PC-9 (cell line): ENCODE measurements at regions not wholly inside any gene's neighbourhood (a gene's known extent, or its start where the extent isn't known, plus 50 kb on each side); places are given as distances from the start of the nearest gene placed in this dataset.

Source experiments
- BruUV-seq: library from RNA; stranded (reverse); fragments of 400-500 nt; replicated peaks from 2 replicates; lab custom pipeline; 2021; lab: Mats Ljungman, UMichigan
- CTCF ChIA-PET: fragments of 300-600 bp; sonication (Branson Sonifier 250); formaldehyde crosslinking; loops from one replicate; lab custom pipeline; 2022; ENCODE audit warnings: antibody characterized with exemption; lab: Charles Lee
- POLR2A ChIA-PET: fragments of 300-600 bp; sonication (Branson Sonifier 250); formaldehyde crosslinking; loops from one replicate; lab custom pipeline; 2022; ENCODE audit warnings: antibody characterized with exemption; ENCODE audit not compliant: unreplicated experiment; lab: Charles Lee
- DNase-seq, 2 experiments: peaks; one replicate each; pipeline versions ENCODE4 v3.0.0 to v3.0.0-alpha.2; 2015 to 2022; ENCODE audit warnings: mixed read lengths in 1 of 2
- H2AFZ ChIP-seq: fragments of 200-600 bp; sonication (generic); 2 replicates; pipeline ENCODE4 v1.8.1; 2017; ENCODE audit warnings: antibody characterized with exemption
- H3F3A ChIP-seq: fragments of 200-600 bp; sonication (generic); 2 replicates; pipeline ENCODE4 v1.8.1; 2017; ENCODE audit warnings: antibody characterized with exemption, mild to moderate bottlenecking, low read depth; ENCODE audit not compliant: insufficient read depth
- H3K27ac ChIP-seq: fragments of 200-600 bp; sonication (generic); 2 replicates; pipeline ENCODE4 v1.6.1; 2016; ENCODE audit warnings: mixed run types
- H3K27me3 ChIP-seq: fragments of 200-600 bp; sonication (generic); 2 replicates; pipeline ENCODE4 v1.6.1; 2016; ENCODE audit warnings: low read depth, mixed run types; ENCODE audit not compliant: insufficient read depth
- H3K36me3 ChIP-seq: fragments of 200-600 bp; sonication (generic); 2 replicates; pipeline ENCODE4 v1.6.1; 2016; ENCODE audit warnings: low read depth, mixed run types
- H3K4me1 ChIP-seq: fragments of 200-600 bp; sonication (generic); replicated peaks from 2 replicates; pipeline ENCODE4 v1.6.1; 2016; ENCODE audit warnings: mixed run types; ENCODE audit not compliant: insufficient read depth
- H3K4me2 ChIP-seq: fragments of 200-600 bp; sonication (generic); 2 replicates; pipeline ENCODE4 v1.6.1; 2017; ENCODE audit warnings: mixed run types
- H3K4me3 ChIP-seq: fragments of 200-600 bp; sonication (generic); 2 replicates; pipeline ENCODE4 v1.6.1; 2016; ENCODE audit warnings: mixed run types
- H3K79me2 ChIP-seq: fragments of 200-600 bp; sonication (generic); 2 replicates; pipeline ENCODE4 v1.6.1; 2017; ENCODE audit warnings: low read depth, mixed run types
- H3K9me2 ChIP-seq: fragments of 200-600 bp; sonication (generic); 2 replicates; pipeline ENCODE4 v1.8.1; 2017; ENCODE audit warnings: mild to moderate bottlenecking; ENCODE audit not compliant: insufficient read depth
- H3K9me3 ChIP-seq: fragments of 200-600 bp; sonication (generic); 2 replicates; pipeline ENCODE4 v1.8.1; 2016; ENCODE audit warnings: low read depth; ENCODE audit not compliant: insufficient read depth
- H4K20me1 ChIP-seq: fragments of 200-600 bp; sonication (generic); 2 replicates; pipeline ENCODE4 v1.8.1; 2017; ENCODE audit not compliant: insufficient read depth
- CTCF ChIP-seq: fragments of 200-600 bp; sonication (generic); conservative IDR thresholded peaks from 2 replicates; pipeline ENCODE4 v1.6.1; 2017; ENCODE audit warnings: mixed run types, antibody characterized with exemption, mild to moderate bottlenecking, moderate library complexity
- EZH2 ChIP-seq: fragments of 200-600 bp; sonication (generic); IDR thresholded peaks from 2 replicates; pipeline ENCODE4 v1.8.0; 2017; ENCODE audit warnings: antibody characterized with exemption, low read depth
- intact Hi-C: fragments of 100-400 bp; cut with micrococcal nuclease; formaldehyde crosslinking; loops from one replicate; pipeline ENCODE4 v1.10.0; 2022; ENCODE audit not compliant: unreplicated experiment

DNA sequence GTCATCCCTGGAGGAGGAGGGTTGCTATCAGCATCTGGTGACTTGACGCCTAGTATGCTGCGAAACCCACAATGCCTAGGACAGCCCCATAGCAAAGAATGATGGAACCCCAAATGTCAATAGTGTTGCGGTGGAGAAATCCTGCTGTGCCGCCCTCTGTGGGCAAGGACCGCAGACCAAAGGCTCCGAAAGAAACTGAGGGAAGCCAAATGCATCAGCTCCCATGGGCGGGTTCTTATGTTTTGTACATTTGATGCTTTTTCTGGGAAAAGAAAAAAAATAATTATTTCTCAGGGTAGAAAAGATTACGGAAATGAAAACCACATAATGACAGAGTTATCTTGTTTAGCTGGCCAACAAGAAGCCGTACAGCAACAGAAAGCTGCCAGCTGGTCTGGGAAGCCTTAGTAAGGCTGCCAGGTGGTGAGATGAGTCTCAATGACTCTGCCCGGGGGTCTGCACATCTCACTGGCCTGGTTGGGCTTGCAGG lies 95.0 kb upstream of the TBL1X start:
- Histone ChIP-seq H3F3A (no peaks in the 10 kb centered on the region), H2AFZ (no peak overlapping the region), H3K79me2 (no peaks in the 10 kb centered on the region), H3K36me3 (no peaks in the 10 kb centered on the region), H3K27me3 (no peaks in the 10 kb centered on the region), H3K4me3 (no peak overlapping the region), H3K27ac (no peak overlapping the region), H3K9me2 (no peaks in the 10 kb centered on the region), H3K4me1 (no peaks in the 10 kb centered on the region), H4K20me1 (no peaks in the 10 kb centered on the region), H3K4me2 (no peak overlapping the region), H3K9me3 (no peaks in the 10 kb centered on the region)
- no TSS peak for BruUV-seq
- CTCF ChIA-PET = no interaction called here
- DNase-seq = no peak
- POLR2A ChIA-PET = no interaction called here
- intact Hi-C loops = no loop called here
- TF ChIP-seq CTCF (no peak), EZH2 (no peak)

- no peaks in the 10 kb centered on the region for H4K20me1 ChIP-seq
- H3K36me3 ChIP-seq = no peaks in the 10 kb centered on the region
- no peak overlapping the region for H3K4me2 ChIP-seq
- no TSS peak for BruUV-seq
- no peak for TF ChIP-seq CTCF
- no peak for TF ChIP-seq EZH2
- H2AFZ ChIP-seq = no peak overlapping the region
- ChIA-PET CTCF (no interaction called here), POLR2A (no interaction called here)
- no peak for DNase-seq
- H3K9me2 ChIP-seq = no peaks in the 10 kb centered on the region
- H3K4me3 ChIP-seq = no peak overlapping the region
- H3K79me2 ChIP-seq = no peaks in the 10 kb centered on the region
- H3K27me3 ChIP-seq = no peaks in the 10 kb centered on the region
- intact Hi-C loops = no loop called here
- H3K4me1 ChIP-seq = no peaks in the 10 kb centered on the region
- H3K27ac ChIP-seq = no peak overlapping the region
- H3K9me3 ChIP-seq = no peaks in the 10 kb centered on the region
- H3F3A ChIP-seq = no peaks in the 10 kb centered on the region
These were observed 94.0 kb upstream of the TBL1X start for GRCh38 chrX:9370893-9371292.

DNA sequence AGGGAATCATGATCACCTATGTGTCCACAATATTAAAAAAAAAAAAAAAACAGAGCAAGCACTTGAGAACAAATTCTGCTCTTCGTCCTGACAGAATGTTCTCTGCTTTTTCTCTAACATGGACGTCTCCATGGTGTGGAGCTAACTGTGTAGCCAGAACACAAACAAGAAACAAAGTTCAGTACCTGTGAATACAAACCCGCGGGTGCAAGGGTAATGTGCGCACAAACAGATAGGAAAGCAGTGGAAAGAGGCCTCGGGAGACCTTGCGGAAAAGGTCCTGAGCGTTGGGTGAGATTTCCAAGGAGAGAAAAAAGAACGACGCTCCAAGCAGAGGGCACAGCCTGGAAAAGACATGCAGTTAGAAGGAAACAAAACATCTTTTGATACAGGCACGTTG lies 92.0 kb upstream of the TBL1X start:
- Histone ChIP-seq H3F3A (no peaks in the 10 kb centered on the region), H3K9me3 (no peaks in the 10 kb centered on the region), H3K4me1 (no peaks in the 10 kb centered on the region), H3K36me3 (no peaks in the 10 kb centered on the region), H3K27ac (no peak overlapping the region), H3K4me3 (no peak overlapping the region), H4K20me1 (no peaks in the 10 kb centered on the region), H3K27me3 (no peaks in the 10 kb centered on the region), H2AFZ (no peak overlapping the region), H3K4me2 (no peak overlapping the region), H3K9me2 (no peaks in the 10 kb centered on the region), H3K79me2 (no peaks in the 10 kb centered on the region)
- ChIA-PET POLR2A (no interaction called here), CTCF (no interaction called here)
- DNase-seq = no peak
- intact Hi-C loops = no loop called here
- no TSS peak for BruUV-seq
- TF ChIP-seq EZH2 (no peak), CTCF (no peak)
